ENCODE measurements at regions not wholly inside any gene's neighbourhood (a gene's known extent, or its start where the extent isn't known, plus 50 kb on each side); places are given as distances from the start of the nearest gene placed in this dataset.

DNA sequence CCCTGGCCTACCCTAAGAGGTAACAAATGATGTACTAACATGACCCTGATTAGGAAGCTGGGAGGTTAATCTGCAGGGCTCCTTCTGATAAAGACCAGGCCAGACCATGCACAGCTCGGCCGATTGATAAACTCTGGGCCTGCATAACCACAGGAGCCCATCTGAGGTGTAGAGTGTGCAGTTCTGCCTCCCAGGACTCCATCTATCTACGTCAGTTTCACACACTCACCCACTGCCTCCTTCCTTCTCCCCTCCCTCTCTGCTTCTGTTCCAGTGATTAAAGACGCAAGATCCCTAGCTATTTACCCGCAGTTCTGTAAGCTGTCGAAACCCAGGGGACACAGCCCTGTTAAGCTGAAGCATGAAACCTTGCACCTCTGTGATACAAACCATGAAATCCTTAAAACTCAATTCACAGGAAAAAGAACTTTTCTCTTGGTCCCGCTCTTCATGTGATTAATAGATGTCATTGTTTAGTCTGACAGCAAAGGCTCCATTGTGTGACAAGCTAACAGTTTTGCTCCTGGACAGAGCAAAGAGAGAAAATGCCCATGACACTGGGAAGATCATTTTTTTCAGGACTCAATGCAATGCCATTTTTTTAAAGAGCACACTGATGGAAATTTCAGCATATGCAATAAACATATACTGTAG lies 470.6 kb downstream of the MAFB start:
- Histone ChIP-seq H3K9ac (ENCODE audit: low read length) (no peak overlapping the region), H3K4me3 (ENCODE audit: low read depth, low read length, poor library complexity, severe bottlenecking) (no peak overlapping the region), H3K36me3 (ENCODE audit: insufficient read depth, low read length) (no peaks in the 10 kb centered on the region), H3K4me1 (ENCODE audit: insufficient read depth, low read length, severe bottlenecking) (no peaks in the 10 kb centered on the region), H2AFZ (ENCODE audit: low read length) (no peak overlapping the region), H3K4me2 (ENCODE audit: low read length) (no peak overlapping the region), H3K9me2 (ENCODE audit: low read depth, low read length) (no peaks in the 10 kb centered on the region), H3K79me2 (ENCODE audit: insufficient read depth, low read length) (no peaks in the 10 kb centered on the region), H3K27me3 (ENCODE audit: insufficient read depth, low read length) (no peaks in the 10 kb centered on the region), H3F3A (ENCODE audit: insufficient read depth, low read length) (no peaks in the 10 kb centered on the region), H4K20me1 (ENCODE audit: insufficient read depth, low read length) (no peaks in the 10 kb centered on the region), H3K27ac (ENCODE audit: low read depth, low read length, poor library complexity, severe bottlenecking) (no peak overlapping the region), H3K9me3 (ENCODE audit: low read length) (no peaks in the 10 kb centered on the region)
- TF ChIP-seq, protein P1, sequence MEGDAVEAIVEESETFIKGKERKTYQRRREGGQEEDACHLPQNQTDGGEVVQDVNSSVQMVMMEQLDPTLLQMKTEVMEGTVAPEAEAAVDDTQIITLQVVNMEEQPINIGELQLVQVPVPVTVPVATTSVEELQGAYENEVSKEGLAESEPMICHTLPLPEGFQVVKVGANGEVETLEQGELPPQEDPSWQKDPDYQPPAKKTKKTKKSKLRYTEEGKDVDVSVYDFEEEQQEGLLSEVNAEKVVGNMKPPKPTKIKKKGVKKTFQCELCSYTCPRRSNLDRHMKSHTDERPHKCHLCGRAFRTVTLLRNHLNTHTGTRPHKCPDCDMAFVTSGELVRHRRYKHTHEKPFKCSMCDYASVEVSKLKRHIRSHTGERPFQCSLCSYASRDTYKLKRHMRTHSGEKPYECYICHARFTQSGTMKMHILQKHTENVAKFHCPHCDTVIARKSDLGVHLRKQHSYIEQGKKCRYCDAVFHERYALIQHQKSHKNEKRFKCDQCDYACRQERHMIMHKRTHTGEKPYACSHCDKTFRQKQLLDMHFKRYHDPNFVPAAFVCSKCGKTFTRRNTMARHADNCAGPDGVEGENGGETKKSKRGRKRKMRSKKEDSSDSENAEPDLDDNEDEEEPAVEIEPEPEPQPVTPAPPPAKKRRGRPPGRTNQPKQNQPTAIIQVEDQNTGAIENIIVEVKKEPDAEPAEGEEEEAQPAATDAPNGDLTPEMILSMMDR (IDR thresholded peaks at IDR 0.05; ENCODE audit: low read length) = no peak
- TF ChIP-seq EZH2 (IDR thresholded peaks at IDR 0.05; ENCODE audit: borderline replicate concordance, low read length) = no peak

DNA sequence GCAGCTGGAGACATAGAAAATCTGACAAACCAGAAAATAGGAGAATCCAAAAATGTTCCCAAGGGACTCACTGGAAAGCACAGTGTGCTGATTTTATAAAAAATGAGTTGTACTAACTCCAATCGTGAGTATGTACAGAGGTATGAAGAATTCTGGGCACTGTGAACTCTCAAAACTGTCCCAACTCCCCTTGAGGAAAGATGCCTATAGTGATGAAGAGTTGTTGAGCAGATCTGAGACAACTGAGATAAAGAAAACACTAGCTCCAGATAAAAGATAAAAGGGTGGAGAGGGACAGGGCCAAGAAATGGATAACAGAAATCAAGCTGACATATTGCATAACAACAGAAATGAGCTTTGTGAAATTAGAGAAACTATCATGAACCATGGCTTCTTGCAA lies 481.4 kb downstream of the MAFB start:
- TF ChIP-seq EZH2 (IDR thresholded peaks at IDR 0.05; ENCODE audit: borderline replicate concordance, low read length) = no peak
- TF ChIP-seq, protein P1 (IDR thresholded peaks at IDR 0.05; ENCODE audit: low read length) = no peak
- Histone ChIP-seq H3K4me3 (ENCODE audit: low read depth, low read length, poor library complexity, severe bottlenecking) (no peak overlapping the region), H3K27ac (ENCODE audit: low read depth, low read length, poor library complexity, severe bottlenecking) (no peak overlapping the region), H3K9me2 (ENCODE audit: low read depth, low read length) (no peaks in the 10 kb centered on the region), H3K4me2 (ENCODE audit: low read length) (no peak overlapping the region), H3K36me3 (ENCODE audit: insufficient read depth, low read length) (no peaks in the 10 kb centered on the region), H3K79me2 (ENCODE audit: insufficient read depth, low read length) (no peaks in the 10 kb centered on the region), H2AFZ (ENCODE audit: low read length) (no peak overlapping the region), H3K27me3 (ENCODE audit: insufficient read depth, low read length) (no peaks in the 10 kb centered on the region), H3F3A (ENCODE audit: insufficient read depth, low read length) (no peaks in the 10 kb centered on the region), H3K9ac (ENCODE audit: low read length) (no peak overlapping the region), H3K9me3 (ENCODE audit: low read length) (no peaks in the 10 kb centered on the region), H3K4me1 (ENCODE audit: insufficient read depth, low read length, severe bottlenecking) (no peaks in the 10 kb centered on the region), H4K20me1 (ENCODE audit: insufficient read depth, low read length) (no peaks in the 10 kb centered on the region)

DNA sequence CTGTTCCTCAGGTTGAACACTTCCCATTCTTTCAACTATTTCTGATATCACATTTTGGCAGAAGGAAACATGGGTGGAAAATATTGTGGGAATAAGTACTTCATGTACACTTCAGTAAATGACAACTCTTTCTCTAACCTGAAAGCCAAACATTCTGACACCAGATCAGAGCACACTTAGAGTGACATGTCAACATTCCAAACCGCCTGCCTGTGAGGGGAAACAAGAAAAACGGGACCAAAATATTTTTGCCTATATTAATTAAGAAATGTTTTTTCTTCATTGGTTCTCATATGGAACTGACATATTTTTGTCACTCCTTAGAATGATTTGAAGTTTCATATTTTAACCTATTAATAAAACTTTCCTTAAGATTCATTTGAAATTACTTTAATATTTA lies 483.1 kb downstream of the MAFB start:
- H3K27me3 ChIP-seq (ENCODE audit: insufficient read depth, low read length) = no peaks in the 10 kb centered on the region
- H3K4me1 ChIP-seq (ENCODE audit: insufficient read depth, low read length, severe bottlenecking) = no peaks in the 10 kb centered on the region
- no peak overlapping the region for H3K27ac ChIP-seq (ENCODE audit: low read depth, low read length, poor library complexity, severe bottlenecking)
- no peaks in the 10 kb centered on the region for H3K9me3 ChIP-seq (ENCODE audit: low read length)
- no peak overlapping the region for H3K9ac ChIP-seq (ENCODE audit: low read length)
- H3K4me3 ChIP-seq (ENCODE audit: low read depth, low read length, poor library complexity, severe bottlenecking) = no peak overlapping the region
- H4K20me1 ChIP-seq (ENCODE audit: insufficient read depth, low read length) = no peaks in the 10 kb centered on the region
- H3K9me2 ChIP-seq (ENCODE audit: low read depth, low read length) = no peaks in the 10 kb centered on the region
- no peak for TF ChIP-seq EZH2 (IDR thresholded peaks at IDR 0.05; ENCODE audit: borderline replicate concordance, low read length)
- TF ChIP-seq, protein P1 (IDR thresholded peaks at IDR 0.05; ENCODE audit: low read length) = no peak
- no peaks in the 10 kb centered on the region for H3K79me2 ChIP-seq (ENCODE audit: insufficient read depth, low read length)
- no peak overlapping the region for H3K4me2 ChIP-seq (ENCODE audit: low read length)
- H3K36me3 ChIP-seq (ENCODE audit: insufficient read depth, low read length) = no peaks in the 10 kb centered on the region
- H2AFZ ChIP-seq (ENCODE audit: low read length) = no peak overlapping the region
- H3F3A ChIP-seq (ENCODE audit: insufficient read depth, low read length) = no peaks in the 10 kb centered on the region
